ENCODE measurements at regions not wholly inside any gene's neighbourhood (a gene's known extent, or its start where the extent isn't known, plus 50 kb on each side); places are given as distances from the start of the nearest gene placed in this dataset.

GRCh38 chr6:42505385-42505718 lies 53.6 kb upstream of the TRERF1 start:
- TF ChIP-seq EZH2 (IDR thresholded peaks at IDR 0.05) (no peak), POLR2AphosphoS5 (IDR thresholded peaks at IDR 0.05; ENCODE audit: borderline replicate concordance, low read depth, low read length) (no peak), FOXP2 (optimal IDR thresholded peaks at IDR 0.05; ENCODE audit: control extremely low read depth, extremely low read length, insufficient read depth) (no peak)

All from SK-N-MC (cell line).